Neural cell (in vitro differentiated cells): ENCODE measurements at regions not wholly inside any gene's neighbourhood (a gene's known extent, or its start where the extent isn't known, plus 50 kb on each side); places are given as distances from the start of the nearest gene placed in this dataset.

Experiments used
- H2AFZ ChIP-seq: fragments of 200-600, 300-800 bp; sonication (generic), shearing (Covaris generic); 2 replicates; pipeline ENCODE4 v1.6.0; 2014; ENCODE audit warnings: low read depth, mild to moderate bottlenecking, antibody characterized with exemption, low read length, moderate library complexity
- H3F3A ChIP-seq: fragments of 200-600 bp; shearing (Covaris generic); 2 replicates; pipeline ENCODE4 v1.6.1; 2016; ENCODE audit warnings: mild to moderate bottlenecking, moderate library complexity, mixed read lengths, antibody characterized with exemption, low read length; ENCODE audit not compliant: insufficient read depth, poor library complexity, severe bottlenecking
- H3K27ac ChIP-seq: fragments of 200-600, 300-800 bp; sonication (generic), shearing (Covaris generic); 2 replicates; pipeline ENCODE4 v1.5.1; 2014; ENCODE audit warnings: mild to moderate bottlenecking, low read length, moderate library complexity
- H3K27me3 ChIP-seq: fragments of 300-800, 200-600 bp; sonication (generic), shearing (Covaris generic); 2 replicates; pipeline ENCODE4 v1.6.0; 2014; ENCODE audit warnings: mild to moderate bottlenecking, low read depth, low read length, moderate library complexity; ENCODE audit not compliant: insufficient read depth
- H3K36me3 ChIP-seq: fragments of 300-800, 200-600 bp; sonication (generic), shearing (Covaris generic); 2 replicates; pipeline ENCODE4 v1.5.1; 2014; ENCODE audit warnings: mild to moderate bottlenecking, antibody characterized with exemption, low read length, moderate library complexity; ENCODE audit not compliant: insufficient read depth
- H3K4me2 ChIP-seq: fragments of 300-800, 200-600 bp; sonication (generic), shearing (Covaris generic); 2 replicates; pipeline ENCODE4 v1.6.0; 2014; ENCODE audit warnings: mild to moderate bottlenecking, low read length
- H3K4me3 ChIP-seq: fragments of 300-800, 200-600 bp; sonication (generic), shearing (Covaris generic); 2 replicates; pipeline ENCODE4 v1.5.1; 2014; ENCODE audit warnings: mild to moderate bottlenecking, low read length, moderate library complexity
- H3K79me2 ChIP-seq: fragments of 200-600 bp; shearing (Covaris generic); replicated peaks from 2 replicates; pipeline ENCODE4 v1.6.0; 2014; ENCODE audit warnings: mild to moderate bottlenecking, low read length, moderate library complexity; ENCODE audit not compliant: insufficient read depth
- H3K9ac ChIP-seq: fragments of 300-800, 200-600 bp; sonication (generic), shearing (Covaris generic); 2 replicates; pipeline ENCODE4 v1.6.1; 2016; ENCODE audit warnings: mild to moderate bottlenecking, low read length, mixed read lengths
- H3K9me2 ChIP-seq: fragments of 200-600 bp; shearing (Covaris generic); 2 replicates; pipeline ENCODE4 v1.6.1; 2016; ENCODE audit warnings: mild to moderate bottlenecking, low read length, mixed read lengths; ENCODE audit not compliant: insufficient read depth
- H3K9me3 ChIP-seq: fragments of 200-600, 300-800 bp; sonication (generic), shearing (Covaris generic); 2 replicates; pipeline ENCODE4 v1.6.1; 2016; ENCODE audit warnings: mild to moderate bottlenecking, mixed run types, low read length, moderate library complexity, mixed read lengths
- H4K20me1 ChIP-seq: fragments of 200-600 bp; shearing (Covaris generic); 2 replicates; pipeline ENCODE4 v1.6.1; 2016; ENCODE audit warnings: mild to moderate bottlenecking, mixed run types; ENCODE audit not compliant: insufficient read depth
- EP300 ChIP-seq: fragments of 450-650 bp; conservative IDR thresholded peaks from 2 replicates; pipeline ENCODE4 v1.6.1; 2014; ENCODE audit warnings: antibody characterized with exemption, mild to moderate bottlenecking, moderate library complexity; ENCODE audit not compliant: poor library complexity, severe bottlenecking
- EZH2 ChIP-seq: fragments of 200-600, 300-800 bp; shearing (Covaris generic), sonication (generic); IDR thresholded peaks from 2 replicates; pipeline ENCODE4 v1.6.1; 2014; ENCODE audit warnings: antibody characterized with exemption, low read length, borderline replicate concordance, mild to moderate bottlenecking; ENCODE audit not compliant: insufficient read depth, poor library complexity, severe bottlenecking
- MXI1 ChIP-seq: fragments of 450-650 bp; conservative IDR thresholded peaks from 2 replicates; pipeline ENCODE4 v1.6.1; 2014; ENCODE audit warnings: antibody characterized with exemption, mild to moderate bottlenecking; ENCODE audit not compliant: poor library complexity, severe bottlenecking
- POLR2AphosphoS5 ChIP-seq: IDR thresholded peaks from 2 replicates; pipeline ENCODE4 v1.6.1; 2012
- RAD21 ChIP-seq: fragments of 450-650 bp; conservative IDR thresholded peaks from 2 replicates; pipeline ENCODE4 v1.6.1; 2014; ENCODE audit warnings: antibody characterized with exemption, mild to moderate bottlenecking, moderate library complexity
- SMC3 ChIP-seq: fragments of 450-650 bp; conservative IDR thresholded peaks from 2 replicates; pipeline ENCODE4 v1.6.1; 2014; ENCODE audit warnings: antibody characterized with exemption, mild to moderate bottlenecking, moderate library complexity; ENCODE audit not compliant: poor library complexity
- TAF1 ChIP-seq: IDR thresholded peaks from 2 replicates; pipeline ENCODE4 v1.6.1; 2012; ENCODE audit warnings: low read depth
- TF ChIP-seq, protein P1 (sequence below): fragments of 450-650 bp; IDR thresholded peaks from 2 replicates; pipeline ENCODE4 v1.5.1; 2014; ENCODE audit warnings: antibody characterized with exemption, mild to moderate bottlenecking, moderate library complexity; ENCODE audit not compliant: poor library complexity, severe bottlenecking
- TF ChIP-seq, protein P2 (sequence below): IDR thresholded peaks from 2 replicates; pipeline ENCODE4 v1.6.1; 2012; ENCODE audit warnings: borderline replicate concordance

GRCh38 chr7:124689931-124690330 is 75.7 kb downstream of the GPR37 start:
- no peak overlapping the region for H3K27ac ChIP-seq
- H3K4me2 ChIP-seq: no peak overlapping the region
- H4K20me1 ChIP-seq: no peaks in the 10 kb centered on the region
- H2AFZ ChIP-seq: no peak overlapping the region
- no peaks in the 10 kb centered on the region for H3K9me2 ChIP-seq
- H3F3A ChIP-seq: no peaks in the 10 kb centered on the region
- no peaks in the 10 kb centered on the region for H3K27me3 ChIP-seq
- no peak overlapping the region for H3K4me3 ChIP-seq
- no peaks in the 10 kb centered on the region for H3K36me3 ChIP-seq
- no peak for TF ChIP-seq RAD21
- H3K79me2 ChIP-seq: no peaks in the 10 kb centered on the region
- H3K9ac ChIP-seq: no peak overlapping the region
- H3K9me3 ChIP-seq: no peaks in the 10 kb centered on the region

- Histone ChIP-seq H3K27ac (no peak overlapping the region), H2AFZ (no peak overlapping the region), H3K79me2 (no peaks in the 10 kb centered on the region), H3K4me3 (no peak overlapping the region), H3K36me3 (no peaks in the 10 kb centered on the region), H3K9me3 (no peaks in the 10 kb centered on the region), H4K20me1 (no peaks in the 10 kb centered on the region), H3K9ac (no peak overlapping the region), H3K4me2 (no peak overlapping the region), H3K27me3 (no peaks in the 10 kb centered on the region), H3K9me2 (no peaks in the 10 kb centered on the region), H3F3A (no peaks in the 10 kb centered on the region)
- no peak for TF ChIP-seq SMC3
- no peak for TF ChIP-seq TAF1
- no peak for TF ChIP-seq EZH2
- TF ChIP-seq, protein P1, sequence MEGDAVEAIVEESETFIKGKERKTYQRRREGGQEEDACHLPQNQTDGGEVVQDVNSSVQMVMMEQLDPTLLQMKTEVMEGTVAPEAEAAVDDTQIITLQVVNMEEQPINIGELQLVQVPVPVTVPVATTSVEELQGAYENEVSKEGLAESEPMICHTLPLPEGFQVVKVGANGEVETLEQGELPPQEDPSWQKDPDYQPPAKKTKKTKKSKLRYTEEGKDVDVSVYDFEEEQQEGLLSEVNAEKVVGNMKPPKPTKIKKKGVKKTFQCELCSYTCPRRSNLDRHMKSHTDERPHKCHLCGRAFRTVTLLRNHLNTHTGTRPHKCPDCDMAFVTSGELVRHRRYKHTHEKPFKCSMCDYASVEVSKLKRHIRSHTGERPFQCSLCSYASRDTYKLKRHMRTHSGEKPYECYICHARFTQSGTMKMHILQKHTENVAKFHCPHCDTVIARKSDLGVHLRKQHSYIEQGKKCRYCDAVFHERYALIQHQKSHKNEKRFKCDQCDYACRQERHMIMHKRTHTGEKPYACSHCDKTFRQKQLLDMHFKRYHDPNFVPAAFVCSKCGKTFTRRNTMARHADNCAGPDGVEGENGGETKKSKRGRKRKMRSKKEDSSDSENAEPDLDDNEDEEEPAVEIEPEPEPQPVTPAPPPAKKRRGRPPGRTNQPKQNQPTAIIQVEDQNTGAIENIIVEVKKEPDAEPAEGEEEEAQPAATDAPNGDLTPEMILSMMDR: no peak
- no peak for TF ChIP-seq POLR2AphosphoS5
- no peak for TF ChIP-seq MXI1
- no peak for TF ChIP-seq EP300
- TF ChIP-seq, protein P2, sequence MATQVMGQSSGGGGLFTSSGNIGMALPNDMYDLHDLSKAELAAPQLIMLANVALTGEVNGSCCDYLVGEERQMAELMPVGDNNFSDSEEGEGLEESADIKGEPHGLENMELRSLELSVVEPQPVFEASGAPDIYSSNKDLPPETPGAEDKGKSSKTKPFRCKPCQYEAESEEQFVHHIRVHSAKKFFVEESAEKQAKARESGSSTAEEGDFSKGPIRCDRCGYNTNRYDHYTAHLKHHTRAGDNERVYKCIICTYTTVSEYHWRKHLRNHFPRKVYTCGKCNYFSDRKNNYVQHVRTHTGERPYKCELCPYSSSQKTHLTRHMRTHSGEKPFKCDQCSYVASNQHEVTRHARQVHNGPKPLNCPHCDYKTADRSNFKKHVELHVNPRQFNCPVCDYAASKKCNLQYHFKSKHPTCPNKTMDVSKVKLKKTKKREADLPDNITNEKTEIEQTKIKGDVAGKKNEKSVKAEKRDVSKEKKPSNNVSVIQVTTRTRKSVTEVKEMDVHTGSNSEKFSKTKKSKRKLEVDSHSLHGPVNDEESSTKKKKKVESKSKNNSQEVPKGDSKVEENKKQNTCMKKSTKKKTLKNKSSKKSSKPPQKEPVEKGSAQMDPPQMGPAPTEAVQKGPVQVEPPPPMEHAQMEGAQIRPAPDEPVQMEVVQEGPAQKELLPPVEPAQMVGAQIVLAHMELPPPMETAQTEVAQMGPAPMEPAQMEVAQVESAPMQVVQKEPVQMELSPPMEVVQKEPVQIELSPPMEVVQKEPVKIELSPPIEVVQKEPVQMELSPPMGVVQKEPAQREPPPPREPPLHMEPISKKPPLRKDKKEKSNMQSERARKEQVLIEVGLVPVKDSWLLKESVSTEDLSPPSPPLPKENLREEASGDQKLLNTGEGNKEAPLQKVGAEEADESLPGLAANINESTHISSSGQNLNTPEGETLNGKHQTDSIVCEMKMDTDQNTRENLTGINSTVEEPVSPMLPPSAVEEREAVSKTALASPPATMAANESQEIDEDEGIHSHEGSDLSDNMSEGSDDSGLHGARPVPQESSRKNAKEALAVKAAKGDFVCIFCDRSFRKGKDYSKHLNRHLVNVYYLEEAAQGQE: no peak
- TF ChIP-seq RAD21: no peak
Measured at GRCh38 chr7:124689523-124689922, 76.1 kb downstream of the GPR37 start.

DNA sequence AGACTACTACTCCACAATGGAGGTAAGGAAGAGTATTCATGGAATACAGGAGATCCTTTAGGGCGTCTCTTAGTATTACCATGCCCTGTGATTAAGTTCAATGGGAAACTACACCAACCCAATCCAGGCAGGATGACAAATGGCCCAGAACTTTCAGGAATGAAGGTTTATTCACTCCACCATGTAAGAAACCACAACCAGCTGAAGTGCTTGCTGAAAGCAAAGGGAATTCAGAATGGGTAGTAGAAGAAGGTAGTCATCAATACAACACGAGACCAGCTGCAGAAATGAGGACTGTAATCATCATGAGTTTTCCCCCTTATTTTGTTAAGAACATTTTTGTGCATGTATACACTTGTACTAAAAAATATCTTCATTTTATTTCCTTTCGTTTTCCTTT is 76.6 kb downstream of the GPR37 start:
- Histone ChIP-seq H3K36me3 (no peaks in the 10 kb centered on the region), H3F3A (no peaks in the 10 kb centered on the region), H3K4me3 (no peak overlapping the region), H3K9me2 (no peaks in the 10 kb centered on the region), H3K4me2 (no peak overlapping the region), H3K79me2 (no peaks in the 10 kb centered on the region), H4K20me1 (no peaks in the 10 kb centered on the region), H3K9ac (no peak overlapping the region), H3K27ac (no peak overlapping the region), H3K9me3 (no peaks in the 10 kb centered on the region), H2AFZ (no peak overlapping the region), H3K27me3 (no peaks in the 10 kb centered on the region)
- TF ChIP-seq, protein P1: no peak
- TF ChIP-seq, protein P2: no peak
- TF ChIP-seq MXI1 (no peak), POLR2AphosphoS5 (no peak), EZH2 (no peak), TAF1 (no peak), EP300 (no peak), RAD21 (no peak), SMC3 (no peak)
